K562 (cell line): ENCODE measurements at regions not wholly inside any gene's neighbourhood (a gene's known extent, or its start where the extent isn't known, plus 50 kb on each side); places are given as distances from the start of the nearest gene placed in this dataset.

Source experiments
- BCL6 ChIP-seq: fragments of 250-450 bp; sonication (Bioruptor Pico); IDR thresholded peaks from 2 replicates; pipeline ENCODE4 v1.4.0; 2020
- CEBPB ChIP-seq: fragments of 450-650 bp; IDR thresholded peaks from 2 replicates; pipeline ENCODE4 v1.6.1; 2016; ENCODE audit warnings: missing genetic modification characterization, missing compliant biosample characterization
- CTCF ChIP-seq, 3 experiments: IDR thresholded peaks in 2 of 3; conservative IDR thresholded peaks in 1 of 3; 2 replicates each; pipeline ENCODE4 v1.5.1; 2011 to 2012; ENCODE audit warnings: low read length in 3 of 3, mild to moderate bottlenecking in 3 of 3, control low read depth in 2 of 3, improper control_type of control experiment in 1 of 3, inconsistent platforms in 1 of 3, low read depth in 1 of 3, mixed read lengths in 1 of 3, moderate library complexity in 1 of 3; ENCODE audit not compliant: insufficient read depth in 2 of 3
- DMBX1 ChIP-seq: fragments of 250-450 bp; sonication (Bioruptor Pico); IDR thresholded peaks from 2 replicates; pipeline ENCODE4 v1.8.0; 2022; ENCODE audit warnings: inconsistent platforms, mild to moderate bottlenecking, moderate library complexity, borderline replicate concordance
- FOXP4 ChIP-seq: sonication (generic); formaldehyde crosslinking; IDR thresholded peaks from 2 replicates; pipeline ENCODE4 v1.8.0; 2022; ENCODE audit warnings: mild to moderate bottlenecking, missing genetic modification reagents, borderline replicate concordance
- HEY1 ChIP-seq: fragments of 250-450 bp; sonication (Bioruptor Pico); IDR thresholded peaks from 2 replicates; pipeline ENCODE4 v1.5.0; 2020; ENCODE audit warnings: mild to moderate bottlenecking, moderate library complexity, borderline replicate concordance
- NFXL1 ChIP-seq: fragments of 450-650 bp; formaldehyde crosslinking; IDR thresholded peaks from 2 replicates; pipeline ENCODE4 v1.4.0; 2021; ENCODE audit warnings: mild to moderate bottlenecking
- PCBP1 ChIP-seq: fragments of 200-400 bp; formaldehyde crosslinking; IDR thresholded peaks from 2 replicates; pipeline ENCODE4 v1.6.1; 2018; ENCODE audit warnings: mild to moderate bottlenecking, low read depth, low read length; ENCODE audit not compliant: poor library complexity, severe bottlenecking
- POLR2A ChIP-seq: fragments of 450-650 bp; conservative IDR thresholded peaks from 2 replicates; pipeline ENCODE4 v1.6.1; 2016
- RCOR1 ChIP-seq, 2 experiments: IDR thresholded peaks; 2 replicates each; pipeline ENCODE4 v1.6.1; 2012; ENCODE audit warnings: low read depth in 2 of 2, low read length in 2 of 2, borderline replicate concordance in 1 of 2, improper control_type of control experiment in 1 of 2
- SAFB ChIP-seq: fragments of 200-400 bp; formaldehyde crosslinking; IDR thresholded peaks from 2 replicates; pipeline ENCODE4 v1.6.1; 2017; ENCODE audit warnings: low read depth, low read length, borderline replicate concordance
- SP1 ChIP-seq: sonication (generic); formaldehyde crosslinking; IDR thresholded peaks from 2 replicates; pipeline ENCODE4 v1.8.1; 2022; ENCODE audit warnings: mild to moderate bottlenecking, missing genetic modification reagents

- no peak for TF ChIP-seq POLR2A
- TF ChIP-seq DMBX1, result no peak
- TF ChIP-seq SAFB, result no peak
- no peak for TF ChIP-seq NFXL1
- no peak for TF ChIP-seq BCL6 (CRISPR knock-in tag)
- no peak for TF ChIP-seq SP1 (CRISPR knock-in tag)
- TF ChIP-seq FOXP4, result no peak
- no peak for TF ChIP-seq CTCF (IDR thresholded peaks at IDR 0.05 in 2 of 3, conservative IDR thresholded peaks at IDR 0.05 in 1 of 3; ENCODE audit: insufficient read depth in 2 of 3, low read depth in 1 of 3, low read length in 3 of 3)
- TF ChIP-seq HEY1 (CRISPR knock-in tag), result no peak
- no peak for TF ChIP-seq PCBP1
- no peak for TF ChIP-seq CEBPB (tag)
- TF ChIP-seq RCOR1 (IDR thresholded peaks at IDR 0.05; ENCODE audit: borderline replicate concordance in 1 of 2, low read depth in 2 of 2, low read length in 2 of 2), result no peak
These were observed 51.2 kb upstream of the HNF1B start for GRCh38 chr17:37796076-37796475.
